GM21529 (cell line): ENCODE measurements at regions not wholly inside any gene's neighbourhood (a gene's known extent, or its start where the extent isn't known, plus 50 kb on each side); places are given as distances from the start of the nearest gene placed in this dataset.
A peak's percentile ranks its signal among the peaks of the same experiment; 100 is the strongest.
"Not testable (repeated sequence)": the region's sequence is repeated elsewhere in the genome, so short reads cannot be mapped to it uniquely, and the experiment has no call there.

Source experiments
- ATAC-seq: cut with Tn5 transposase; IDR thresholded peaks from one replicate; pipeline ENCODE4 v1.9.1; 2021; ENCODE audit not compliant: unreplicated experiment

DNA sequence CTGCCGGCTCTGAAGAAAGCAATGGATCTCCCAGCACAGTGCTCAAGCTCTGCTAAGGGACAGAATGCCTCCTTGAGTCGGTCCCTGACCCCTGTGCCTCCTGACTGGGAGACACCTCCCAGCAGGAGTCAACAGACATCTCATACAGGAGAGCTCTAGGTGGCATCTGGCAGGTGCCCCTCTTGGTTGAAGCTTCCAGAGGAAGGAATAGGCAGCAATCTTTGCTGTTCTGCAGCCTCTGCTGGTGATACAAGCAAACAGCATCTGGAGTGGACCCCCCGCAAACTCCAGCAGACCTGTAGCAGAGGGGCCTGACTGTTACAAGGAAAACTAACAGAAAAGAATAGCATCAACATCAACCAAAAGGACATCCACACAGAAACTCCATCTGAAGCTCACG, 123.9 kb upstream of the GCFC2 start:
- ATAC-seq: not testable (repeated sequence)

GRCh38 chr2:75833386-75833785, 122.7 kb upstream of the GCFC2 start:
- no peak for ATAC-seq

- ATAC-seq: no peak
Measured at GRCh38 chr2:75828826-75829225, 118.1 kb upstream of the GCFC2 start.

- not testable (repeated sequence) for ATAC-seq
Measured at GRCh38 chr2:75823515-75823914, 112.8 kb upstream of the GCFC2 start.

DNA sequence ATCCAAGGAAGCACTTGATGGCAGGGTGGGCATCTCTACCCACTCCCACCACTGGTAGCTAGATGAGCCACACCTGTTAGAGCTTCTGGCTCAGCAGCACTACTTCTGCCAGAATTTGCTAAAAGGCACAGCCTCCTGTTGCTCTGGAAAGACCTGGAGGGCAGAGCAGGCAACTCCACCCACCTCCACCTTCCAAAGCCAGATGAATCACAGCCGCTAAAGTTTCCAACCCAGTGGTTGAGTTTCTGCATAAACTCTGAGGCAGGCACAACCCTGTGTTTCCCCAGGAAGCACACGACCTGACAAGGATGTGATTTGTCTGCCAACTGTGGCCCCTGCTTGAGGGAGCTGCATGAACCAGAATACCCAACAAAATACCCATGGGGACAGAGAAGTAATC, 111.6 kb upstream of the GCFC2 start:
- no peak for ATAC-seq

GRCh38 chr2:75820693-75821092, 110.0 kb upstream of the GCFC2 start:
- no peak for ATAC-seq

DNA sequence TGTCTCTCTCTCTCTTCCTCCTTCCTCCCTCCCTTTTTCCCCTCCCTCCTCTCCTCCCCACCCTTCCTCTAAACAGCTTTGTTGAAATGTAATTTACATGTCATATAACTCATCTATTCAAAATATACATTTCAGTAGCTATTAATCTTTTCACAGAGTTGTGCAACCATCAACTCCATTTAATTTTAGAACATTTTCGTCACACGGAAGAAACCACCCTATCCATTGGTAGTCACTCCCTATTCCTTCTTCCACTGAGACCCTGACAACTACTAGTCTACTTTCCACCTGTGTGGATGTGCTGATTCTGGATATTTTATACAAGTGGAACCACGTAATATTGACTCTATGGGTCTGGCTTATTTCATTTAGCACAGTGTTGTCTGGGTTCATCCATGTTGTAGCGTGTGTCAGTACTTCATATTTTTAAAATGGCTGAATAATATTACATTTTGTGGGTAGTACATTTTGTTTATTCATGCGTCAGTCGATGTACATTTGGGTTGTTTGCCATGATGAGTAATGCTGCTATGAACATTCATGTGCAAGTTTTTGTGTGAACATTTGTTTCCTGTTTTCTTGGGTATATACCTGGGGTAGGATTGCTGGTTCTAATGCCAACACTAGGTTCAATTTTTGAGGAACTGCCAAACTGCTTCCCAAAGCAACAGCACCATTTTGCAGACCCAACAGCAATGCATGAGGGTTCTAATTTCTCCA, 100.1 kb upstream of the GCFC2 start:
- no peak for ATAC-seq

DNA sequence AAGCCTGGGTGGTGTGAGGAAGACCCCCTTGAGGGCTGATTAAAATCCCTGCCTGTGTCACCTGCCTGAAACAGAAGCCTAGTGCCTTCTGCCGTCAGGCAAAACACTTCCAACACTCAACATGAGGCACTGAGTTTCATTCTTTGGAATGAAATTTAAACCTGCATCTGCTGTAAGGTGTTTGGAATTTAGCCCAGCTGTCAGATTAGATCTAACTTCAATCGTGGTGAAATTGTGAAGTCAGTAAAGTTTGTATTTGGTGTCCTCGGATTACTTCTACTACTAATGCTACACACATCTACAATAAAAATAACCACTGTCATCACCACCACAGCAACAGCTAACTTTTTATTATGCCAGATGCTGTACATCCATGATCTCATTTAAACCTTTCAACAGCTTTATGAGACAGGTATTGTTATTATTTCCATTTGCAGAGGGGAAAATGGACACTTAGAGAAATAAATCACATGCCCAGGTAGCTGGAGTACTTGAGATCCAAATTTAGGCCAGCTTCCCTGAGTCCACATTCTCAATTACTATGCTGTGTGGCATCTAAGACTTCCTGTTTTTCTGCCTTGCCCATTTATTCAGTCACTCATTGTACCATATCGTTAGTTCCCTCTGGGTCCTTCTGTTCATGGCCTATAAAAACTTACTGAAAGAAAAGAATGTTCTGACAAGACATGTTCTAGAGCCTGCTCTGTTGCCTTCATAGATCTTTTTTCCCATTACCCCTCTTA, 98.2 kb upstream of the GCFC2 start:
- ATAC-seq: no peak

DNA sequence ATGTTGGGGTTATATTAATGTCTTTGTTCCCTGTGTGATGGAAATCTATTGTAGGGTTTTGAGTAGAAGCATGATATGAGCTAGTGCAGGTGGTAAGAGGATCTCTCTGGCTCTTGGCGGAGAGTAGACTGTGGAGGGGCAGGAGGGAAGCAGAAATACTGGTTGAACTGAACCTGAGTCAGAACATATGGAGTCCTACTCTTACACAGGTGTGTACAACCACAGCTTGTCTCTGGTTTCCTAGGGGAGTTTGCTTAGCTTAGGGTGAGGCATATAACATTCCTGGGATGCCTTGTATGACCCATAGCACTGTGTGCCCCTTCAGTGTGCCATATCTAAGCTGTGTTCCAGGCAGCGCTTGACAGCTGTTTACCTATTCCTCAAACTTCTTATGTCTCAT, 97.3 kb upstream of the GCFC2 start:
- no peak for ATAC-seq

DNA sequence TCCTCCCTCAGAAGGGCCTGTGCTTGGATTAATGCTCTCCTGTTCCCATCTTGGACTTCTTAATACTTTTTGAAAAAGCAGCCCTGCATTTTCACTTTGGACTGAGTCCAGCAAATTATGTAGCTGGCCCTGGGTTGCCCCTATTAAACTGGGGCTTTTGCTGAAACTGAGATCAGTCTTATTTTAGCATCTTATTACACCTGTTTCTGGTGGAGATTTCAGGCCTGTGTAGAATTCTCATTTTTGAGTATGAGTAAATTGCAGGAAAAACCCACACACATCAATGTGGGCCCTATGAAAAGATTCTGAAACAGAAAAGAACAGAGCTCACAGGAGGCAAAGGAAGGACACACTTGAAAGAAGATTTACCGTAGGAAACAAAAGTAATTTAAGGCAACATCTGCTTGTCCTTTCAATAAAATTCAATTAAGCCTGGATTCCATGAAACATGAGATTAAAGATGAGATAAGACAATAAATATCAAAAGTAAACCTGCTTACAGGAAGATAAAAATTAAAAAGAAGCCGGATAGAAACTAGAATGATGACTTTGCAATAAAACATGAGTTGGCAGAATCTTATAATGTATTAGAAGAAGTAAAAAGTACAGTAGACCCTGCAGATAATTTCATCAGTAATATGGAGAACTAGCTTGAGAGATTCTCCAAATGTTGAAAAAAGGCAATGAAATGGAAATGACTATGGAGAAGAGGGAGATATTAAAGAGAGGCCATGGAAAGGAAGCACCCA, 90.7 kb upstream of the GCFC2 start:
- peak; percentile 48 for ATAC-seq

DNA sequence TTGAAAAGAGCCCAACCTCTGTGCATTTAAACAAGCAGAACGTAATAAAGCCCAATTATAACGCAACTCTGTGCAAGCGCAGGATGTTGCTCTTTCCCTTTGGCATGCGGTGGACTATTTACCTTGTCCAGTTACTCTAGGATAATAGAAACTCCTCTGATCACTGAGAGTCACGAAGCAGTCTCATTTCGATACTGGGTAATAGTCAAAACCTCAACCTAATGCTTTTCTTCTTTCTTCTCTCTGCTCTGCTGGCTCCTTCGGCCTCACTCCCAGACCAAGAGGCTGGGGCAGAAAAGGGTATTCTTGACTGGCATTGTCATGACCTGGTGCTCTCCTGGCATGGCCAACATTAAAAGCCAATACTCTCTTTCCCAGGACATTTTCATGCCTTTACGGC, 89.7 kb upstream of the GCFC2 start:
- ATAC-seq: peak; percentile 72

- ATAC-seq: peak; percentile 50
Measured at GRCh38 chr2:75799859-75800258, 89.1 kb upstream of the GCFC2 start.

GRCh38 chr2:75798569-75798968, 87.9 kb upstream of the GCFC2 start:
- no peak for ATAC-seq

DNA sequence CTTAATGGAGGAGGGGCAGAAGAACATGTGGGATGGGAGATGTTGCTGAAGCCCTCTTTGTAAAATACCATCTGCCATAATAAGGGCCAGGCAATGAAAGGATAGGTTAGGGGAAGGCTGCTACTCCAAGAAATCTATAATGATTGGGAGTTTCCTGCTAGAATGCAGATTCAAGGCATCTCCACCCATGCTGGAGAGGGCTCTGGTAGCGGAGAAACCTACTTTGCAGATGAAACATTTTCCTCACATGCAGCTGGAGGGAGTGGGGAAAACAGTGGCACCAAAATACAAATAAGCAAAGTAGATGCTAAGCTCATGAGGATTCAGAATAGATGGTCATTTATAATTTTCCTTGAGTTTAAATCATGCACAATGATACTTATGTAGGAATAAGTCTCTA, 82.3 kb upstream of the GCFC2 start:
- no peak for ATAC-seq

- ATAC-seq: no peak
Measured at GRCh38 chr2:75792146-75792545, 81.4 kb upstream of the GCFC2 start.

GRCh38 chr2:75790814-75791467, 80.2 kb upstream of the GCFC2 start:
- ATAC-seq: peak; percentile 48

DNA sequence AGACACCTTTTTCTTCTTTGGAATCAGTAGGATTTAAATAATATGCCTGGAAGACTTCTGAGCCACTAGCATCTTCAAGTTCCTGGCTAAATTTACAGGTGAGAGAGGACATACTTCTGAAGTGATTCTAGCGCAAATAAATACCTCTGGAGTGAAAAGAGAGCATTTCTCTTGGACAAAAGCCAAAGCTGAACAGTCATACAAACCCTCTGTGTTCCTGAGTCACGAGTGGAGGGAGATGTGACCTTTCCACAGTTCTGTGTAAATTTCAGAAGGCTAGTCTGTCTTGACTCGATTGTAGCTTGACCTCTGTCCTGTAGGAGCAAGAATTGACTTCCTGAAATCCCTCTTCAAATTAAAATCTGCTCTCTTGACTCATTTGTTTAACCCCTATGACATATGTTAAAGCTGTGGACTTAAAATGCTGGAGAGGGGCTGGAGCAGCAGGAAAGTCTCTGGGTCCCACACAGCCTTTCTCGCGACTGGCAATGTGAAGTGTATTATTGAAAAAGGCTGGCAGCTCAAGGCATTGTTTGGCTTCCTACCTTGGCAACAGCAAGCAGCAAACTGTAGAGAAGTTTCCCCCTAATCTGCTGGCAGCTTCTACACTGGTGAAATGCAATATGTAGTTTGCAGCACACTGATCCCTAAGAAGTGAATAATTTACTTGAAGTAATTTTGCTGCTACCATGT, 79.6 kb upstream of the GCFC2 start:
- ATAC-seq: peak; percentile 8

GRCh38 chr2:75788902-75789301, 78.2 kb upstream of the GCFC2 start:
- no peak for ATAC-seq

DNA sequence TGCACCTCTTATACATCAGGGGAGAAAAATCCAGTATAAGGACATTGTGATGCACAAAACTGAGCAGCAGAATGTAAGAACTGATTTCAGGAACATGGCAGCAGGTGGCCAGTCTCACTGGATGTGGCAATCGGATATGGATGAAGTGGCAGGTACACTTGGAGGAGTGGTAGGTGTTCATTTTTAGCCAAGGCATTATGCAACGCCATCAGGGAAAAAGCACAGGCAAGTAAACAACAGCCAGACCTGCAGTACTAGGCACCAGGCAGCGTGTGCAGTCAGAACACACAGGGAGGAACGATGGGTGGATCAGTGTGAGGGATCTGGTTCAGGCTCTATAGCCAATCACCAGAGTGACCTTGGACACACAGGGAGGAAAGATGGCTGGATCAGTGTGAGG, 77.4 kb upstream of the GCFC2 start:
- ATAC-seq: no peak

DNA sequence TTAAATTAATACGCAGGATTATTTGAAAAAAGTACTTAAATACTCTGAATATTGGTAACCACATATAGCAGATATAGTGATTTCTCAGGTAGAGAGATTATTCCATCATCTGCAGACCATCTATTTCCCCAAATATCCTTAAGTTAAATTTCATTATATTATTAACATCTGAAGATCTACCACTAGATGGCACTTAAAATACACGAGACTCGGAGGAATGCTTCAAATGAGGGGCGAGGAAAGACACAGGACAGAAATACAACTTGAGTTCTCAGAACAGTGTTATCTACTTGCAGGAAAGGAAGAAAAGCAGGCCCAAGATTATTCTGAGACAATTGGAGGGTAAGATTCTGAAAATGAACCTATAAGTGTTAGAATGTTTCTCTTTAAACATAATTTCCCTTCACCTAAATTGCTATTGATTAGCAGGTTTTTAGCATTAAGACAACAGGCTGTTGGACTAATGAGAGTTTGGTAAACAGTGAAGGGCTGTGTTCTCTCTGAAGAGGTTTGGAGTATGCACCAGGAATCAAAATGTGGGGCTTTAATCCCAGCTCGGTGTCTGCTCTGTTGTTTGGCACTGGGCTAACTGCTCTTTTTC, 76.9 kb upstream of the GCFC2 start:
- ATAC-seq: peak; percentile 48
